Erythroblast (primary cell): ENCODE measurements at regions not wholly inside any gene's neighbourhood (a gene's known extent, or its start where the extent isn't known, plus 50 kb on each side); places are given as distances from the start of the nearest gene placed in this dataset.
"Not testable (repeated sequence)": the region's sequence is repeated elsewhere in the genome, so short reads cannot be mapped to it uniquely, and the experiment has no call there.

Experiments used
- DNase-seq, 2 experiments: peaks; one replicate each; lab custom pipeline; 2025; lab: John Stamatoyannopoulos, UW
- GATA1 ChIP-seq: IDR thresholded peaks from 2 replicates; pipeline ENCODE4 v1.6.1; 2011; ENCODE audit warnings: low read depth, mild to moderate bottlenecking, control low read depth, low read length, moderate library complexity
- POLR2A ChIP-seq: IDR thresholded peaks from 2 replicates; pipeline ENCODE4 v1.6.1; 2011; ENCODE audit warnings: mild to moderate bottlenecking, low read length

GRCh38 chrX:9279234-9279544 lies 185.7 kb upstream of the TBL1X start:
- no peak for DNase-seq
- no peak for TF ChIP-seq POLR2A
- no peak for TF ChIP-seq GATA1

DNA sequence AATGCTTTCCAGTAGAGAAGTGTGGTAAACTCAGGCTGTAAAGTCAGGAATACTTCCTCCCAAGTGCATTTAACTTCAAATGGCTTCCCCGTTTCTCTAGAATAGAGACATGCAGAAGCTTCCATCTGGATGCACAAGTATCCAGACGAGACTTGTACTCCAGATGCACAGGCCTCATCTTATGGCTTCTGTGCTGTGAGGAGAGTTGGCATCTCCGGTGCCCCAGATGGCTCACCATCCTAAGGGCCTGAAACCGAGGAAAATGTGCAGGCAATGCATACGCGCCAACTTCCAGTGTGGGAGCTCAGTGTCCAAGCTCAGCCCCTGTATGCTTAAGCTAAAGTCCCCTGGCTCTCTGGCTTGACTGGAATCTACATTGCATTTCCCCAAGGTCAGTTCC lies 184.0 kb upstream of the TBL1X start:
- no peak for DNase-seq
- TF ChIP-seq POLR2A (no peak), GATA1 (no peak)

- DNase-seq = no peak
- TF ChIP-seq POLR2A (no peak), GATA1 (no peak)
Observed at GRCh38 chrX:9282325-9282724, 182.5 kb upstream of the TBL1X start.

DNA sequence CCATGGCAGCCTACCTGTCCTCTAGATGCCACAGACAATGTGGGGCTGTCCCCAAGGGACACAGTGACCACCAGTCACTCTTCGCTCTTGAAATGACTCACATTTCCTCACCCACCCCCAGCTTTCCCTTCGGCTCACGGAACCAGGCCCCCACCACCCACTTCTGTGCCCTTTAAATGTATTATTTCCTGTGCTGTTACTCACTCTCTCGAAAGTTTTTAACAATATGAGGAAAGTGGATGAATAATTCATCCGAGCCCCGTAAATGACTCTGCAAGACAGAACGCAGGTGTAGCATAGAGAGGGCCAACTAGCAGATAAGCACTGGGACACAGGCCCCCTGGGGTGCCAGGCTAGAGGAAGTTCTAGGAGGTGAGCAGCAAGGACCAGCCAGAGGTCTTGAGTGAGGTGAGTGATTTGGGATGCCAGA lies 179.5 kb upstream of the TBL1X start:
- no peak for TF ChIP-seq POLR2A
- TF ChIP-seq GATA1 = no peak
- no peak for DNase-seq

GRCh38 chrX:9286234-9286633 lies 178.6 kb upstream of the TBL1X start:
- TF ChIP-seq POLR2A (no peak), GATA1 (no peak)
- no peak for DNase-seq

GRCh38 chrX:9291629-9292028 lies 173.2 kb upstream of the TBL1X start:
- no peak for DNase-seq
- TF ChIP-seq POLR2A (no peak), GATA1 (no peak)

DNA sequence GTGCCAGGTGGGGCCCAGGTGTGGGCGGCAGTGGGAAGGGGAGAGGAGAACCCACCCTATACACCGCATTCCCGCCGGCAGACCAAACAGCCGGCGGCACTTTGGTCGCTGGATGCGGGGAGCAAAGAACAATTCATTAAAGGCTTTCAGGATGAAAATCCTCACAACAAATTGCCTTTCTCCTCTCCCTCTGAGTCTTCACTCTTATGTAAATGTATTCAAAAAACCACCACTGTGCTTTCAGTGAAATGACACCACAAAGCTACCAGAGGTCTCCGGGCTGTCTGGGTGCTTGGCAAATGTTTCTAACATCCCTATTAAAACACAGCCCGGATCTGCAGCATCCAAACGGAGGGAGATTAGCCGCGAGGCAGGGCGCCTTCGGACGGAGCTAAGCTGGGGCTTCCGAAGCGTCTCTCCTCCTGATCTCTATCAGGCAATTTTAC lies 171.8 kb upstream of the TBL1X start:
- no peak for DNase-seq
- TF ChIP-seq GATA1 = no peak
- no peak for TF ChIP-seq POLR2A

DNA sequence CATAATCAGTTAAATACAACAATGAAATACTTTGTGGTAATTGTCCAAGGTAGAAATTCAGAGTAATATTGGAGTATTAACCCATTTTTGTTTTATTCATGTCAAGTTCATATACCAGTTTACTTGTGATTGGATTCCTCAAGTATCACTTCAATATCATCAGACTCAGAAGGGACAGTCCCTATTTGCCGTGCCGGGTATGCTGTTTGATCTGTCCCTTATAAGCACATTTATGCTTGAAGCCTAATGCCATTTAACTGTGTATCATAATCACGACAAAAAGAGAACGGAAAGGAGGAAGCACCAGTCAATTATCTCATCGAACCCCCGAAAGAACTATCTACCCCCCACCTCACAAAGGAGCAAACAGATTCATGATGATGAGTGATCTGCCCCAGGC lies 171.0 kb upstream of the TBL1X start:
- no peak for DNase-seq
- no peak for TF ChIP-seq GATA1
- no peak for TF ChIP-seq POLR2A

- DNase-seq = no peak
- no peak for TF ChIP-seq GATA1
Observed at GRCh38 chrX:9295551-9295950, 169.3 kb upstream of the TBL1X start.

GRCh38 chrX:9298221-9298620 lies 166.6 kb upstream of the TBL1X start:
- TF ChIP-seq GATA1 = no peak
- TF ChIP-seq POLR2A = no peak
- no peak for DNase-seq

DNA sequence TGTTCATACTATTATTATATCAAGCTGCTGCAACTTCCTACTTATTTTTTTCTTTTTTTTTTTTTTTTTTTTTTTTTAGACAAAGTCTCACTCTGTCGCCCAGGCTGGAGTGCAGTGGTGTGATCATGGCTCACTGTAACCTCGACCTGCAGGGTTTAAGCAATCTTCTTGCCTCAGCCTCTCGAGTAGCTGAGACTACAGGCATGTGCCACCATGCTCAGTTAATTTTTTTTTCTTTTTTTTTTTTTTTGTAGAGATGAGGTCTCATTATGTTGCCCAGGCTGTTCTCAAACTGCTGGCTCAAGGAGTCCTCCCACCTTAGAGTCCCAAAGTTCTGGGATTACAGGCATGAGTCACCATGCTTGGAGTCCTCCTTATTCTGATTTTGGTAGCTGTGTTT lies 165.2 kb upstream of the TBL1X start:
- DNase-seq = not testable (repeated sequence)

DNA sequence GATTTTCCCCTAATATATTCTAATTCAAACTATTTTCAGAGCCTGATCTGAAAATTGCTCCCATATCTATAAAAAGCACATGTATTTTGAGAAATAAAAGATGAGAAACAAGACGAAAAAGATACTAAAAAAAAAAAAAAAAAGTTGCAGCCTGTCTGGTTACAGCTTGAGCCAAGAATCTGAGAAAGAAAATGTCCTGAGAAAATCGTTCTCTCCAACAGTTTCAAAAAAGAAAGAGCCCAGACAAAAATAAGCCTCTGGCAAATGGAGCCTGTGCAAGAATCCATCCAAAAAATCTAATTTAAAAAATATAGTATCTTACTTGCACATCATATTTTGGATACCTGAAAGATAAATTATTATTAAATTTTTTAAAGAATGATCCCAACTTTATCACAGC lies 163.0 kb upstream of the TBL1X start:
- no peak for DNase-seq
- TF ChIP-seq POLR2A = no peak
- no peak for TF ChIP-seq GATA1

DNA sequence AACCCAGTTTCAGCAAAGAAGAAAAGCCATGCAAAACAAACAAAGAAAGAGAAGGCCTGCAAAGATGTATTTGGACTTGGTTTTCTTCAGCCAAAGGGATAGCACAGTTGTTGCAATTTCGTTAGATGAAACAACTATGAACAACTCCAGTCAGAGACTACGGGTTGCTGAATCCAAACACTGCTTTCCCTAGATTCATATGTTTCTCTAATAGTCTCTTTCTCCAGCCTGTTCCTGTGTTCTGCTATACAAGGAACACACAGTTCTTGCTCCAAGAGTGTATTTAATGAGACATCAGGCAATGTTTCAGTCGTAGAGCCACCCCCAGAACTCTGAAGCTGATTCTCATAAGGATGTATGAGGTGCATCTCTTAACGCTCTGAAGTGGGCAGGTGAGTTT lies 162.5 kb upstream of the TBL1X start:
- TF ChIP-seq GATA1 (no peak), POLR2A (no peak)
- no peak for DNase-seq

GRCh38 chrX:9308426-9308825 lies 156.4 kb upstream of the TBL1X start:
- TF ChIP-seq POLR2A (no peak), GATA1 (no peak)
- DNase-seq = no peak

- DNase-seq = no peak
Observed at GRCh38 chrX:9310616-9311015, 154.2 kb upstream of the TBL1X start.

GRCh38 chrX:9311421-9312160 lies 153.3 kb upstream of the TBL1X start:
- no peak for DNase-seq
- TF ChIP-seq POLR2A (no peak), GATA1 (no peak)

More at GRCh38 chrX:9310616-9311015, 154.2 kb upstream of the TBL1X start:
- TF ChIP-seq GATA1 (no peak), POLR2A (no peak)
